GM23248 (cell line): ENCODE measurements at regions not wholly inside any gene's neighbourhood (a gene's known extent, or its start where the extent isn't known, plus 50 kb on each side); places are given as distances from the start of the nearest gene placed in this dataset.

ENCODE experiments used
- EZH2 ChIP-seq: fragments of 200-600 bp; sonication (generic); IDR thresholded peaks from 2 replicates; pipeline ENCODE4 v1.6.1; 2018; ENCODE audit warnings: antibody characterized with exemption, mild to moderate bottlenecking; ENCODE audit not compliant: insufficient read depth, poor library complexity, severe bottlenecking
- EZH2phosphoT487 ChIP-seq: fragments of 200-600 bp; sonication (generic); IDR thresholded peaks from 2 replicates; pipeline ENCODE4 v1.6.1; 2018; ENCODE audit warnings: antibody characterized with exemption, moderate library complexity, mild to moderate bottlenecking, low read depth; ENCODE audit not compliant: insufficient read depth

- no peak for TF ChIP-seq EZH2
- no peak for TF ChIP-seq EZH2phosphoT487
Observed at GRCh38 chr1:29467989-29468900, 231.9 kb downstream of the PTPRU start.
